HEK293 (cell line): ENCODE measurements at regions not wholly inside any gene's neighbourhood (a gene's known extent, or its start where the extent isn't known, plus 50 kb on each side); places are given as distances from the start of the nearest gene placed in this dataset.
"Not testable (repeated sequence)": the region's sequence is repeated elsewhere in the genome, so short reads cannot be mapped to it uniquely, and the experiment has no call there.

Experiments used
- CTCF ChIA-PET: fragments of 350-600 bp; formaldehyde crosslinking; extraction: SDS; loops from one replicate; lab custom pipeline; 2021; ENCODE audit warnings: antibody characterized with exemption; lab: Yijun Ruan, JAX
- POLR2A ChIA-PET: fragments of 300-600 bp; formaldehyde crosslinking; extraction: SDS; loops from one replicate; lab custom pipeline; 2020; ENCODE audit warnings: antibody characterized with exemption, inconsistent platforms; lab: Yijun Ruan, JAX
- H3K27ac ChIP-seq: fragments of 200-500 bp; sonication (Bioruptor generic); 2 replicates; pipeline ENCODE4 v1.5.1; 2014; ENCODE audit warnings: low read depth, low read length, control low read depth, inconsistent platforms; ENCODE audit errors: extremely low read depth
- H3K36me3 ChIP-seq, 2 experiments: fragments of 200-500 bp in 1 of 2; sonication (Bioruptor generic) in 1 of 2; 1 replicate in 1 of 2; 2 replicates in 1 of 2; pipeline ENCODE4 v1.5.1; 2014 to 2017; ENCODE audit warnings: inconsistent platforms in 2 of 2, low read length in 2 of 2; ENCODE audit not compliant: control insufficient read depth in 2 of 2, insufficient read depth in 1 of 2
- H3K4me1 ChIP-seq: fragments of 200-500 bp; sonication (Bioruptor generic); 2 replicates; pipeline ENCODE4 v1.5.1; 2014; ENCODE audit warnings: mild to moderate bottlenecking, low read length, inconsistent platforms; ENCODE audit not compliant: control insufficient read depth, insufficient read depth
- H3K4me3 ChIP-seq: 2 replicates; pipeline ENCODE4 v1.5.1; 2011; ENCODE audit warnings: low read depth, mild to moderate bottlenecking, control low read depth, low read length, moderate library complexity
- H3K9me3 ChIP-seq: fragments of 200-500 bp; sonication (Bioruptor generic); 2 replicates; pipeline ENCODE4 v1.5.1; 2014; ENCODE audit warnings: low read depth, low read length, inconsistent platforms; ENCODE audit not compliant: control insufficient read depth, insufficient read depth
- PRDM10 ChIP-seq: fragments of 450-650 bp; formaldehyde crosslinking; IDR thresholded peaks from 2 replicates; pipeline ENCODE4 v1.5.1; 2016; ENCODE audit warnings: missing biosample characterization, missing genetic modification characterization
- SETDB1 ChIP-seq: IDR thresholded peaks from one replicate; pipeline ENCODE4 v1.6.1; 2017; ENCODE audit warnings: mild to moderate bottlenecking, low read length, moderate library complexity, mixed read lengths; ENCODE audit not compliant: insufficient read length
- TCF7L2 ChIP-seq: IDR thresholded peaks from 2 replicates; pipeline ENCODE4 v1.6.1; 2011; ENCODE audit warnings: low read depth, mild to moderate bottlenecking, inconsistent platforms, low read length, moderate library complexity, borderline replicate concordance
- TRIM28 ChIP-seq: IDR thresholded peaks from 2 replicates; pipeline ENCODE4 v1.6.1; 2011; ENCODE audit warnings: low read length, control low read depth, borderline replicate concordance
- ZNF580 ChIP-seq: fragments of 450-650 bp; formaldehyde crosslinking; IDR thresholded peaks from 2 replicates; pipeline ENCODE4 v1.5.1; 2016; ENCODE audit warnings: missing biosample characterization, missing genetic modification characterization
- ZNF596 ChIP-seq: fragments of 450-650 bp; IDR thresholded peaks from 2 replicates; pipeline ENCODE4 v1.5.0; 2018; ENCODE audit warnings: missing biosample characterization, mild to moderate bottlenecking, missing genetic modification characterization, moderate library complexity
- ZSCAN16 ChIP-seq: fragments of 450-650 bp; formaldehyde crosslinking; IDR thresholded peaks from 2 replicates; pipeline ENCODE4 v1.5.1; 2016; ENCODE audit warnings: missing biosample characterization, missing genetic modification characterization
- TF ChIP-seq, protein P1 (sequence below): fragments of 450-650 bp; formaldehyde crosslinking; IDR thresholded peaks from 2 replicates; pipeline ENCODE4 v1.5.1; 2016; ENCODE audit warnings: missing biosample characterization, missing genetic modification characterization, borderline replicate concordance

GRCh38 chr6:106808758-106809157 is 165.8 kb downstream of the CD24 start:
- ChIA-PET POLR2A (no interaction called here), CTCF (interaction anchor here (0.9 kb wide), 1 partner anchor 9 kb away, joined by 3 read pairs; no protein-coding TSS in a partner anchor)
- Histone ChIP-seq H3K9me3 (no peaks in the 10 kb centered on the region), H3K36me3 (no peaks in the 10 kb centered on the region), H3K4me1 (no peaks in the 10 kb centered on the region), H3K4me3 (no peak overlapping the region), H3K27ac (no peak overlapping the region)
- TF ChIP-seq ZNF596 (peak; percentile 22; the same call in 1 of the 2 replicates), PRDM10 (tag by site-specific recombination) (no peak)
- TF ChIP-seq, protein P1, sequence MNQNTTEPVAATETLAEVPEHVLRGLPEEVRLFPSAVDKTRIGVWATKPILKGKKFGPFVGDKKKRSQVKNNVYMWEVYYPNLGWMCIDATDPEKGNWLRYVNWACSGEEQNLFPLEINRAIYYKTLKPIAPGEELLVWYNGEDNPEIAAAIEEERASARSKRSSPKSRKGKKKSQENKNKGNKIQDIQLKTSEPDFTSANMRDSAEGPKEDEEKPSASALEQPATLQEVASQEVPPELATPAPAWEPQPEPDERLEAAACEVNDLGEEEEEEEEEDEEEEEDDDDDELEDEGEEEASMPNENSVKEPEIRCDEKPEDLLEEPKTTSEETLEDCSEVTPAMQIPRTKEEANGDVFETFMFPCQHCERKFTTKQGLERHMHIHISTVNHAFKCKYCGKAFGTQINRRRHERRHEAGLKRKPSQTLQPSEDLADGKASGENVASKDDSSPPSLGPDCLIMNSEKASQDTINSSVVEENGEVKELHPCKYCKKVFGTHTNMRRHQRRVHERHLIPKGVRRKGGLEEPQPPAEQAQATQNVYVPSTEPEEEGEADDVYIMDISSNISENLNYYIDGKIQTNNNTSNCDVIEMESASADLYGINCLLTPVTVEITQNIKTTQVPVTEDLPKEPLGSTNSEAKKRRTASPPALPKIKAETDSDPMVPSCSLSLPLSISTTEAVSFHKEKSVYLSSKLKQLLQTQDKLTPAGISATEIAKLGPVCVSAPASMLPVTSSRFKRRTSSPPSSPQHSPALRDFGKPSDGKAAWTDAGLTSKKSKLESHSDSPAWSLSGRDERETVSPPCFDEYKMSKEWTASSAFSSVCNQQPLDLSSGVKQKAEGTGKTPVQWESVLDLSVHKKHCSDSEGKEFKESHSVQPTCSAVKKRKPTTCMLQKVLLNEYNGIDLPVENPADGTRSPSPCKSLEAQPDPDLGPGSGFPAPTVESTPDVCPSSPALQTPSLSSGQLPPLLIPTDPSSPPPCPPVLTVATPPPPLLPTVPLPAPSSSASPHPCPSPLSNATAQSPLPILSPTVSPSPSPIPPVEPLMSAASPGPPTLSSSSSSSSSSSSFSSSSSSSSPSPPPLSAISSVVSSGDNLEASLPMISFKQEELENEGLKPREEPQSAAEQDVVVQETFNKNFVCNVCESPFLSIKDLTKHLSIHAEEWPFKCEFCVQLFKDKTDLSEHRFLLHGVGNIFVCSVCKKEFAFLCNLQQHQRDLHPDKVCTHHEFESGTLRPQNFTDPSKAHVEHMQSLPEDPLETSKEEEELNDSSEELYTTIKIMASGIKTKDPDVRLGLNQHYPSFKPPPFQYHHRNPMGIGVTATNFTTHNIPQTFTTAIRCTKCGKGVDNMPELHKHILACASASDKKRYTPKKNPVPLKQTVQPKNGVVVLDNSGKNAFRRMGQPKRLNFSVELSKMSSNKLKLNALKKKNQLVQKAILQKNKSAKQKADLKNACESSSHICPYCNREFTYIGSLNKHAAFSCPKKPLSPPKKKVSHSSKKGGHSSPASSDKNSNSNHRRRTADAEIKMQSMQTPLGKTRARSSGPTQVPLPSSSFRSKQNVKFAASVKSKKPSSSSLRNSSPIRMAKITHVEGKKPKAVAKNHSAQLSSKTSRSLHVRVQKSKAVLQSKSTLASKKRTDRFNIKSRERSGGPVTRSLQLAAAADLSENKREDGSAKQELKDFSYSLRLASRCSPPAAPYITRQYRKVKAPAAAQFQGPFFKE (tag by site-specific recombination): no peak
- TF ChIP-seq, all 188 proteins: peak for 1

- no peaks in the 10 kb centered on the region for H3K9me3 ChIP-seq
- CTCF ChIA-PET: interaction anchor here (0.7 to 1.1 kb wide), 2 partner anchors 171 to 469 kb away, joined by 3 read pairs; no protein-coding TSS in a partner anchor
These were observed 166.4 kb downstream of the CD24 start for GRCh38 chr6:106807947-106808611.

GRCh38 chr6:106806253-106806652 is 168.3 kb downstream of the CD24 start:
- H3K27ac ChIP-seq, H3K4me1 ChIP-seq, CTCF ChIA-PET, H3K36me3 ChIP-seq, H3K9me3 ChIP-seq, H3K4me3 ChIP-seq, POLR2A ChIA-PET: not testable (repeated sequence)

More at GRCh38 chr6:106807947-106808611, 166.4 kb downstream of the CD24 start:
- peak; percentile 87; the same call in 1 of the 2 replicates for TF ChIP-seq TRIM28
- peak; percentile 93 for TF ChIP-seq SETDB1
- no peak for TF ChIP-seq ZSCAN16 (tag by site-specific recombination)
- Histone ChIP-seq H3K4me3 (no peak overlapping the region), H3K36me3 (no peaks in the 10 kb centered on the region), H3K27ac (no peak overlapping the region), H3K4me1 (no peaks in the 10 kb centered on the region)
- POLR2A ChIA-PET: no interaction called here

DNA sequence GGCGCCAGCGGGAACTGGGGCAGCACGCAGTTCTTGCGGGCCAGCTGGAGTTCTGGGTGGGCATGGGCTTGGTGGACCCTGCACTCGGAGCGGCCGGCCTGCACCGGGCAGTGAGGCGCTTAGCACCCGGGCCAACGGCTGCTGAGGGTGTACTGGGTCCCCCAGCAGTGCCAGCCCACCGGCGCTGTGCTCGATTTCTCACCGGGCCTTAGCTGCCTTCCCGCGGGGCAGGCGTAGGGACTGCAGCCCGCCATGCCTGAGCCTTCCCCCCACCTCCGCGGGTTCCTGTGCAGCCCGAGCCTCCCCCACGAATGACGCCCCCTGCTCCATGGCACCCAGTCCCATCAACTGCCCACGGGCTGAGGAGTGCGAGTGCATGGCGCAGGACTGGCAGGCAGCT is 168.8 kb downstream of the CD24 start:
- H3K4me3 ChIP-seq: no peak overlapping the region
- no peaks in the 10 kb centered on the region for H3K4me1 ChIP-seq
- no peaks in the 10 kb centered on the region for H3K36me3 ChIP-seq
- TF ChIP-seq TCF7L2 (no peak), ZNF580 (tag by site-specific recombination) (no peak)
- ChIA-PET POLR2A (no interaction called here), CTCF (no interaction called here)
- H3K9me3 ChIP-seq: no peaks in the 10 kb centered on the region
- no peak overlapping the region for H3K27ac ChIP-seq
